ENCODE measurements at regions not wholly inside any gene's neighbourhood (a gene's known extent, or its start where the extent isn't known, plus 50 kb on each side); places are given as distances from the start of the nearest gene placed in this dataset.

DNA sequence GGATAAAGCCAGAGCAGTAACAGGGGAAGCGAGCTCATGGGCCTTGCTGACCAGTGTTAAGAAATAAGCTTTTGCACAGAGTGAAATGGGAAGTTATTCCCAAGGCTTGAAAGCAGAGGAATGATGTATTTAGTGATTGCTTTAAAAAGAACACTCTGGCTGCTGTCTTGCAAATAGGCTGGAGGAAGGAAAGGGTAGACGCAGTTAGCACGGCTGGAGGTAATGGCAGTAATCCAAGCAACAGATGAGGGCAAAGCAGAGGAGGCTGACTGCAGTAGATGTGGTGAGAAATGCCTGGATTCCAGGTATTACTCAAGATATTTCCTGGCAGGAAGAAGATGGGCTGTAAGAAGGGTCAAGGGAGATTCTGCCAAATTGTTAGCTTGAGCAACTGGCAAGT lies 1342.3 kb upstream of the AGA start:
- TF ChIP-seq, protein P1, sequence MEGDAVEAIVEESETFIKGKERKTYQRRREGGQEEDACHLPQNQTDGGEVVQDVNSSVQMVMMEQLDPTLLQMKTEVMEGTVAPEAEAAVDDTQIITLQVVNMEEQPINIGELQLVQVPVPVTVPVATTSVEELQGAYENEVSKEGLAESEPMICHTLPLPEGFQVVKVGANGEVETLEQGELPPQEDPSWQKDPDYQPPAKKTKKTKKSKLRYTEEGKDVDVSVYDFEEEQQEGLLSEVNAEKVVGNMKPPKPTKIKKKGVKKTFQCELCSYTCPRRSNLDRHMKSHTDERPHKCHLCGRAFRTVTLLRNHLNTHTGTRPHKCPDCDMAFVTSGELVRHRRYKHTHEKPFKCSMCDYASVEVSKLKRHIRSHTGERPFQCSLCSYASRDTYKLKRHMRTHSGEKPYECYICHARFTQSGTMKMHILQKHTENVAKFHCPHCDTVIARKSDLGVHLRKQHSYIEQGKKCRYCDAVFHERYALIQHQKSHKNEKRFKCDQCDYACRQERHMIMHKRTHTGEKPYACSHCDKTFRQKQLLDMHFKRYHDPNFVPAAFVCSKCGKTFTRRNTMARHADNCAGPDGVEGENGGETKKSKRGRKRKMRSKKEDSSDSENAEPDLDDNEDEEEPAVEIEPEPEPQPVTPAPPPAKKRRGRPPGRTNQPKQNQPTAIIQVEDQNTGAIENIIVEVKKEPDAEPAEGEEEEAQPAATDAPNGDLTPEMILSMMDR (IDR thresholded peaks at IDR 0.05), result no peak
- TF ChIP-seq POLR2AphosphoS5 (IDR thresholded peaks at IDR 0.05; ENCODE audit: insufficient read depth in 1 of 2, low read depth in 1 of 2), result no peak
- TF ChIP-seq POLR2A (IDR thresholded peaks at IDR 0.05), result no peak

Measured in vagina (tissue), 2 donors.